SK-N-MC (cell line): ENCODE measurements at regions not wholly inside any gene's neighbourhood (a gene's known extent, or its start where the extent isn't known, plus 50 kb on each side); places are given as distances from the start of the nearest gene placed in this dataset.

Source experiments
- DNase-seq: peaks from one replicate; pipeline ENCODE4 v3.0.0-alpha.2; 2011; ENCODE audit warnings: low read depth, low spot score
- H3K27ac ChIP-seq: fragments of 200-600 bp; sonication (generic); 2 replicates; pipeline ENCODE4 v1.5.1; 2016; ENCODE audit warnings: mixed run types
- H3K36me3 ChIP-seq: fragments of 200-600 bp; sonication (generic); 2 replicates; pipeline ENCODE4 v1.6.1; 2017; ENCODE audit warnings: antibody characterized with exemption, low read length, mixed read lengths; ENCODE audit not compliant: insufficient read depth
- H3K4me3 ChIP-seq: fragments of 200-600 bp; sonication (generic); 2 replicates; pipeline ENCODE4 v1.5.1; 2016
- H3K9ac ChIP-seq: fragments of 200-600 bp; sonication (generic); 2 replicates; pipeline ENCODE4 v1.8.0; 2017; ENCODE audit warnings: mixed run types, mixed read lengths; ENCODE audit not compliant: insufficient read length
- H3K9me3 ChIP-seq: fragments of 200-600 bp; sonication (generic); 2 replicates; pipeline ENCODE4 v1.6.1; 2017; ENCODE audit warnings: low read depth, mild to moderate bottlenecking, antibody characterized with exemption, low read length, moderate library complexity, mixed read lengths
- EZH2 ChIP-seq: fragments of 200-600 bp; sonication (generic); IDR thresholded peaks from one replicate; pipeline ENCODE4 v1.6.1; 2017; ENCODE audit warnings: antibody characterized with exemption
- FOXP2 ChIP-seq: optimal IDR thresholded peaks from 2 replicates; pipeline ENCODE3; 2011; ENCODE audit warnings: mild to moderate bottlenecking, moderate library complexity; ENCODE audit not compliant: insufficient read depth; ENCODE audit errors: extremely low read length, control extremely low read depth
- POLR2AphosphoS5 ChIP-seq: IDR thresholded peaks from 2 replicates; pipeline ENCODE4 v1.6.1; 2012; ENCODE audit warnings: mild to moderate bottlenecking, low read depth, low read length, borderline replicate concordance

DNA sequence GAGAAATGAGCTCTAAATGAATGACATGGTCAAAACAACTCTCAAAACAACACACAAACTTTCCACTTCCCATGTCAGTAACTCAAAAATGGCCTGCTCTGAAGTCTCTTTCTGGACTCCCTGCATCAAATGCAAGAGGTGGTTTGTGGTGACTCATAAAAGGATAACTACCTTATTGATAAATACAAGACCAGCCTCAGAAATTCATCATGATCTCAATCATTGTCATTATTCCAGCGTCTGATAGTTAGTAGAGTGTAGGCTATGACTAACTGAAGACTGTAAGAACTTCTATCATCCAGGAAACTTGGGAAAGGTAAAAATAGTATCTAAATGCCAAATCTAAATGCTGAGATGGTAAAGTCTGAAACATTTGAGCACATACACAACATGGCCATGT is 369.4 kb downstream of the BMP2 start:
- H3K36me3 ChIP-seq = no peaks in the 10 kb centered on the region
- DNase-seq = no peak
- no peak overlapping the region for H3K27ac ChIP-seq
- no peak overlapping the region for H3K4me3 ChIP-seq
- TF ChIP-seq FOXP2 = no peak
- no peak for TF ChIP-seq POLR2AphosphoS5
- TF ChIP-seq EZH2 = no peak
- H3K9ac ChIP-seq = no peak overlapping the region
- H3K9me3 ChIP-seq = no peaks in the 10 kb centered on the region

DNA sequence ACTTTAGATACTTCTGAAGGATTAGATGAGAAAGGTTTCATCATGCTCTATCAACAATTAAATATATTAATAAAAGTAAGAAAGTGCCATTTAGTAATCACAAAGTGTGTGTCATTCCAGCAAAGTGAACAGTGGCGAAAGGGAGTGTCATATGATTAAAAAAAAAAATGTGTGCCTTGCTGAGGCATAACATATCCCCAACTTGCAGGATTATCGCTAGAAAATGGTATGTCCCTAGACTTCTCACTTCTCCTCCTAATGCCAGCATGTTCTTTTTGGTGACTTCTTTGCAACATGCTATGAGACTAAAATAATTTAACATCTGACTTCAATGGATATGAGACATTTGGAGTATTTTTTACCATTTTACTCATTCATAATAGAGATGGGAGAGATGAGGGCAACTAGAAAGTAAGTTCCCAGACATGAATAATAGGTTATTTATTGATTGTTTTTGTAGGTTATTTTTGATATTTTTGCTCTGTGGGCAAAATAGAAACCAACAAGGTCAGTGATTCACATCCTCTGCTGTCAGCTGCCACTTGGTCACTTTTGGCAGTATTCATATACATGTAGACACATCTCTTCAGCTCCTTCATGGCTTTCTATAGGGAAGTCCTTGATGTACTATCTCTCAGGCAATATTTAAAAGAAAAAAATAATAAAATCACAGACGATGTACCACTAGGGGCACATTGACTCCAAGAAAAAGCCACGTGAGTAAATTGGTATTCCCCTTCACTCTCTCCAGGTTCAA is 370.1 kb downstream of the BMP2 start:
- H3K9ac ChIP-seq = no peak overlapping the region
- TF ChIP-seq EZH2 = no peak
- TF ChIP-seq POLR2AphosphoS5 = no peak
- DNase-seq = no peak

DNA sequence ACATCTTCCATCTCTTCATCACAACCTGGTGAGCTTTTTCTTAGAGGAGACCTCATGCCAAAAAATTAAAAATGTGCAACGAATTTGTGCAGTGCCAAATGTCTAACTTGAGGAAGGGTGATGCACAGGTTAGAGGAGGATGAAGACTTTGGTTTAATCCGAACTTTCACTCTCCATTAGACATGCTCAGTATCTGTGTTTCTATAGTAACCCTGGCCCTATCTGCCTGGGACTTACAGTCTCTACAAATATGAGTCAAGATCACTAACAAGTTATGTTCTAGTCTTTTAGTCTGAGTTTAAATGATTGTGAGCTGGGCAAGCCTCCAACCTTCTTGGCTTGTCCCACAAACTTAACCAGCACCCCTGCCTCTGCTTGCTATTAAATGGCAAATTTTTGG is 377.0 kb downstream of the BMP2 start:
- no peak overlapping the region for H3K27ac ChIP-seq
- no peak for DNase-seq
- no peak overlapping the region for H3K4me3 ChIP-seq
- no peak overlapping the region for H3K9ac ChIP-seq
- no peaks in the 10 kb centered on the region for H3K9me3 ChIP-seq
- TF ChIP-seq POLR2AphosphoS5 (no peak), EZH2 (no peak), FOXP2 (no peak)
- no peaks in the 10 kb centered on the region for H3K36me3 ChIP-seq

More for the DNA sequence above, 370.1 kb downstream of the BMP2 start:
- Histone ChIP-seq H3K4me3 (no peak overlapping the region), H3K27ac (no peak overlapping the region), H3K36me3 (no peaks in the 10 kb centered on the region), H3K9me3 (no peaks in the 10 kb centered on the region)

DNA sequence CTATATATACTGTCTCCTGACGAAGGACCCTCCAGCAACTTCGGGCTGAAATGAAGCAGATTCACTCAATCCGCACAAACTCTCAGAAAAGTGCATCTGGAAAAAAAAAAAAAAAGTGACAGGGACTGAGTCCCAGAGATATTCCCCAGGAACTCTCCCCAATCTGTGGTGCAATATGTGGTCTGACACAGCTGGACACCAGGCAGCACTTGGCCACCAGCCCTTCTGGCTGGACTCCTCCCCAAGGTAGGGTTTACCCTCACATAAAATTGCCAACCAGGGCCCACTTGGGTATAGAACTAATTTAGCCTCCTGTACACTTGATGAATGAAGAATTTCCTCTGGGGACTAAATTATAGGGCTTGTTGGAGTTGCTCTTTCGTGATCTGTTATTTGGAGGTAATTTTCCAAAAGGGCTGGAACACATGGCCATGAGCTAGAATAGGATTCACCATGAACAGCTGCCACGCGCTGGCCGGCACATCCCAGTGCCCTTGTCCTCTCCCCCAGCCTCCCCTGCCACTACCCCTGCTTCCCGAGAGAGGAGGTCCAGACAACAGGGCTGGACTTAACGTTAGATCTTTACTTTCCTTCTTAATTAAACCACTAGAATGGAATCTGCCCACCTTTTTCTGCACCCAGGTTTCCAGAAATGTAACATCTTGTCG is 379.2 kb downstream of the BMP2 start:
- DNase-seq = no peak
- Histone ChIP-seq H3K4me3 (no peak overlapping the region), H3K9me3 (no peaks in the 10 kb centered on the region), H3K27ac (no peak overlapping the region), H3K36me3 (no peaks in the 10 kb centered on the region), H3K9ac (no peak overlapping the region)
- TF ChIP-seq FOXP2 (no peak), EZH2 (no peak), POLR2AphosphoS5 (no peak)

DNA sequence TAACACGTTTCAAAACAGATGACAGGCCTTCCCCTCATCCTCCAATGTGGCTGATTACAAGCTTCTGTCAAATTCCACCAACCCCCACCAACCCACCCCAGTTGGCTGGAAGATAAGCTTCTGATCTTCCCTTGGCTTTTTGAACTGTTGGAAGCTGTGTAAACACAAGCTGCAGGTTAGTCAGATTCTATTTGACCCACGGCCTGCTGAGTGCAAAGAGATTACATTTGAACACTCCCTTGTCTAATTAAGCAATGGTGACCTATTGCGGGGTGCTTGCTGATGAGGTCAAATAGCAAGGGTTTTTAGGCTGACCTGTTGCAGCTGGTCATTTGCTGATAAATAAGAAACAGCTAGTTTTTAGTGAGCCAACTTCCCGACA is 379.7 kb downstream of the BMP2 start:
- TF ChIP-seq FOXP2 (no peak), EZH2 (no peak), POLR2AphosphoS5 (no peak)
- Histone ChIP-seq H3K4me3 (no peak overlapping the region), H3K9me3 (no peaks in the 10 kb centered on the region), H3K9ac (no peak overlapping the region), H3K36me3 (no peaks in the 10 kb centered on the region), H3K27ac (no peak overlapping the region)
- no peak for DNase-seq

DNA sequence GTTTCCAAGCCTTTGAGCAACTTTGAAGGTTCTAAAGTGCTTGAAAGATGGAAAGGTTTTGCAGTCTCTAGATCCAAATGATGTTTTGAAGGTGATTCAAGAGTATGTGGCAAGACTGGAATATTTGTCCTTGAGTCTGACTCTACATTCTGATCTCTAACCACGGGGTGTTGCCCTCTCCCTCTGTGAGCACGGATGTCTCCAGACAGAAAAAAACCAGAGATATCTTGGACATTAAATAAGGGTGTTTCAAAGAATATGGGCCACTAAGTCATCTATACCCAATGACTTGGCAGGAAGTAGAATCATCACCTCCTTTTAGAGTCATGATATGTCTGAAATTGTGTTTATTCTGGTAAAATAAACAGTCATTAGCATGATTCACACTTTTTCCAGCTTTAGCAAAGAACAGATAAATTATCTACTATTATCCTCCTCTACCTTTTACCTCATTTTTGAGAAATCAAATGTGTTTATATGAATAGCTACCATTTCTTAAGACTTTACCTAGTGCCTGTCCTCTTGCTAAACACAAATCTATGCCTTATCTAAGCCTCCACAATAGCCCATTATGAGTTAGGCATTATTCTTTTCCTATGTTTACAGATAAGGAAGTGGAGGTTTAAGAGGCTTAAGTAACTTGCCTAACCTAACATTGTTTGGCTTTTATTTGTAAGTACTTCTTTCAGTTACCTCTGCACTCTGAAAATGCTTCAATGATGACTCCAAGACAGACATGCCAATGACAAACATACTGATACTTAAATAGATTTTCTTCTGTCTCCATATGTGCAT is 384.4 kb downstream of the BMP2 start:
- Histone ChIP-seq H3K9ac (no peak overlapping the region), H3K4me3 (no peak overlapping the region), H3K36me3 (no peaks in the 10 kb centered on the region), H3K9me3 (no peaks in the 10 kb centered on the region), H3K27ac (no peak overlapping the region)
- no peak for DNase-seq
- TF ChIP-seq EZH2 (no peak), POLR2AphosphoS5 (no peak), FOXP2 (no peak)

DNA sequence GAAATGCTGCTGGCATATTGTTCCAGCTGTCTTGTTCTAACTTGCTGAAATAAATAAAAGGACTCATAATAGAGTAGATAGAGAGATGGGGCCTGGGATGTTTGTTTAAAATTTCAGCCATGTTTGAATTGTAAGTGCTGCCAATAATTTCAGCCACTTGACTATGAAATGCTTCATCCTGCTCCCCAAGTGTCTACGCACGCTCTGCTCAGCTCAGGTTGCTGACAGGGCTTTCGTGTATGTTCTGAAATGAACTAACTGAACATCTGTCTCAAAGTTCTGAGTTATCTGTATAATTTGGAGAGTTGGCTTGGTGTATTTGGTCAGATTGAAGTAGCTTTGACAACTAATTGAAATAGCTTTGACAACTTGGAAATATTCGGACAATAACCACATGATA is 387.8 kb downstream of the BMP2 start:
- Histone ChIP-seq H3K4me3 (no peak overlapping the region), H3K9ac (no peak overlapping the region), H3K9me3 (no peaks in the 10 kb centered on the region), H3K27ac (no peak overlapping the region), H3K36me3 (no peaks in the 10 kb centered on the region)
- TF ChIP-seq POLR2AphosphoS5 = no peak
- DNase-seq = no peak

DNA sequence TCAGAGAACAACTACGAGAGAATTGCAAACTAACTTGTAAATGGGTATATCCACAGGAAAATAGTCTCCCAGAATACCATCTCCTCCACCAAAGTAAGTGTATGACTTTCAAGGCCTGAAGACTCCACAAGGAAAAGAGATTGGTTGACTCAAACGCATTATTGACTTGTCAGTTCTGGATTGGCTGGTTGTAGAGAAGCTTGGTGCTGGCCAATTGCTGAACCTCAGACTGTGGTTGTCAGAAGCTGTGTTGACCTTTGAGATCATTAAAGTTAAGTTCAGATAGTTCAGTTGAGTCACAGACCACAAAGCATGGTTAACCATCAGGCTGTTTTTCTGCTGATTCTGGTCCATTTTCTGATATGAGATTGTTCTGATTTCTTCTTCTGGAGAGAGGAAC is 388.3 kb downstream of the BMP2 start:
- Histone ChIP-seq H3K4me3 (no peak overlapping the region), H3K9ac (no peak overlapping the region), H3K27ac (no peak overlapping the region), H3K36me3 (no peaks in the 10 kb centered on the region), H3K9me3 (no peaks in the 10 kb centered on the region)
- DNase-seq = no peak
- no peak for TF ChIP-seq POLR2AphosphoS5
- no peak for TF ChIP-seq EZH2
- no peak for TF ChIP-seq FOXP2
